Hepatocyte (in vitro differentiated cells): ENCODE measurements at regions not wholly inside any gene's neighbourhood (a gene's known extent, or its start where the extent isn't known, plus 50 kb on each side); places are given as distances from the start of the nearest gene placed in this dataset.
"Not testable (repeated sequence)": the region's sequence is repeated elsewhere in the genome, so short reads cannot be mapped to it uniquely, and the experiment has no call there.

ENCODE experiments used
- DNase-seq: peaks from one replicate; pipeline ENCODE4 v3.0.0-alpha.2; 2016; ENCODE audit warnings: low spot score
- H2AFZ ChIP-seq: fragments of 200-600 bp; sonication (generic); 2 replicates; pipeline ENCODE4 v1.6.0; 2016; ENCODE audit warnings: antibody characterized with exemption, mild to moderate bottlenecking
- H3K27ac ChIP-seq: fragments of 200-600 bp; sonication (generic); 2 replicates; pipeline ENCODE4 v1.5.1; 2016; ENCODE audit warnings: mild to moderate bottlenecking
- H3K27me3 ChIP-seq: fragments of 200-600 bp; sonication (generic); 2 replicates; pipeline ENCODE4 v1.6.1; 2016
- H3K36me3 ChIP-seq: fragments of 200-600 bp; sonication (generic); replicated peaks from 2 replicates; pipeline ENCODE4 v1.5.1; 2016; ENCODE audit warnings: low read depth; ENCODE audit not compliant: insufficient read depth
- H3K4me1 ChIP-seq: fragments of 200-600 bp; sonication (generic); 2 replicates; pipeline ENCODE4 v1.5.1; 2016; ENCODE audit warnings: mild to moderate bottlenecking, moderate library complexity; ENCODE audit not compliant: insufficient read depth
- H3K4me2 ChIP-seq: fragments of 200-600 bp; sonication (generic); 2 replicates; pipeline ENCODE4 v1.6.0; 2016
- H3K4me3 ChIP-seq: fragments of 200-600 bp; sonication (generic); 2 replicates; pipeline ENCODE4 v1.5.1; 2016; ENCODE audit warnings: mild to moderate bottlenecking
- H3K79me2 ChIP-seq: fragments of 200-600 bp; sonication (generic); 2 replicates; pipeline ENCODE4 v1.6.0; 2017; ENCODE audit warnings: mild to moderate bottlenecking
- H3K9me2 ChIP-seq: fragments of 200-600 bp; sonication (generic); replicated peaks from 2 replicates; pipeline ENCODE4 v1.6.0; 2017; ENCODE audit warnings: mild to moderate bottlenecking; ENCODE audit not compliant: insufficient read depth
- H3K9me3 ChIP-seq: fragments of 200-600 bp; sonication (generic); 2 replicates; pipeline ENCODE4 v1.5.1; 2016; ENCODE audit warnings: low read depth, mild to moderate bottlenecking
- H4K20me1 ChIP-seq: fragments of 200-600 bp; sonication (generic); 2 replicates; pipeline ENCODE4 v1.6.0; 2016; ENCODE audit warnings: mild to moderate bottlenecking; ENCODE audit not compliant: insufficient read depth, poor library complexity, severe bottlenecking
- CTCF ChIP-seq: fragments of 200-600 bp; sonication (generic); IDR thresholded peaks from 2 replicates; pipeline ENCODE4 v1.5.1; 2016; ENCODE audit warnings: antibody characterized with exemption, mild to moderate bottlenecking; ENCODE audit not compliant: poor library complexity
- EZH2 ChIP-seq: fragments of 200-600 bp; sonication (generic); IDR thresholded peaks from 2 replicates; pipeline ENCODE4 v1.6.1; 2016; ENCODE audit warnings: antibody characterized with exemption, mild to moderate bottlenecking, borderline replicate concordance
- EZH2phosphoT487 ChIP-seq: fragments of 200-600 bp; sonication (generic); IDR thresholded peaks from one replicate; pipeline ENCODE4 v1.6.1; 2018; ENCODE audit warnings: antibody characterized with exemption, mild to moderate bottlenecking, low read depth, moderate library complexity; ENCODE audit not compliant: unreplicated experiment, severe bottlenecking
- WGBS: methylation state at CpG from one replicate; pipeline ENCODE4 v1.1.6; 2016; ENCODE audit warnings: low lambda C conversion rate; ENCODE audit errors: missing lambda C conversion rate; 5-methylcytosine and 5-hydroxymethylcytosine counted together

- Histone ChIP-seq H3K4me2 (peak overlapping the region; percentile 14), H4K20me1 (no peaks in the 10 kb centered on the region), H3K4me3 (no peak overlapping the region), H3K79me2 (no peaks in the 10 kb centered on the region), H3K27ac (peak overlapping the region; percentile 87), H3K36me3 (no peaks in the 10 kb centered on the region), H3K27me3 (no peaks in the 10 kb centered on the region), H2AFZ (no peak overlapping the region), H3K9me3 (no peaks in the 10 kb centered on the region), H3K4me1 (peaks cover 40% of the 10 kb centered on the region), H3K9me2 (no peaks in the 10 kb centered on the region)
- 67% methylated on average over 6 of the region's 6 CpGs for WGBS
- TF ChIP-seq CTCF (no peak), EZH2phosphoT487 (no peak), EZH2 (no peak)
- no peak for DNase-seq
Measured at GRCh38 chr15:67928666-67929065, 88.8 kb upstream of the RNU6-1 start.

- Histone ChIP-seq H3K4me2 (no peak overlapping the region), H3K27me3 (no peaks in the 10 kb centered on the region), H3K4me3 (no peak overlapping the region), H3K9me2 (no peaks in the 10 kb centered on the region), H3K36me3 (no peaks in the 10 kb centered on the region), H3K27ac (no peak overlapping the region), H4K20me1 (no peaks in the 10 kb centered on the region), H3K9me3 (no peaks in the 10 kb centered on the region), H3K79me2 (no peaks in the 10 kb centered on the region), H3K4me1 (peaks cover 35% of the 10 kb centered on the region), H2AFZ (no peak overlapping the region)
- WGBS, result 94% methylated on average over 2 of the region's 2 CpGs
- TF ChIP-seq CTCF, result no peak
- TF ChIP-seq EZH2, result no peak
- no peak for TF ChIP-seq EZH2phosphoT487
- no peak for DNase-seq
Measured at GRCh38 chr15:67930720-67931119, 90.9 kb upstream of the RNU6-1 start.

GRCh38 chr15:67931861-67932260 lies 92.0 kb upstream of the RNU6-1 start:
- no peak for TF ChIP-seq EZH2
- TF ChIP-seq EZH2phosphoT487, result no peak
- no peak for TF ChIP-seq CTCF
- no peaks in the 10 kb centered on the region for H3K9me3 ChIP-seq
- no peak overlapping the region for H3K4me2 ChIP-seq
- no peaks in the 10 kb centered on the region for H3K36me3 ChIP-seq
- 76% methylated on average over 3 of the region's 3 CpGs for WGBS
- no peak overlapping the region for H3K4me3 ChIP-seq
- H3K4me1 ChIP-seq, result peaks cover 30% of the 10 kb centered on the region
- H3K27me3 ChIP-seq, result no peaks in the 10 kb centered on the region
- H4K20me1 ChIP-seq, result no peaks in the 10 kb centered on the region
- peak; percentile 54 for DNase-seq
- H2AFZ ChIP-seq, result no peak overlapping the region
- peak overlapping the region; percentile 48 for H3K27ac ChIP-seq
- no peaks in the 10 kb centered on the region for H3K9me2 ChIP-seq
- H3K79me2 ChIP-seq, result no peaks in the 10 kb centered on the region

GRCh38 chr15:67934126-67934525 lies 94.3 kb upstream of the RNU6-1 start:
- not testable (repeated sequence) for H4K20me1 ChIP-seq, H2AFZ ChIP-seq, H3K9me2 ChIP-seq, H3K27me3 ChIP-seq, H3K27ac ChIP-seq, H3K9me3 ChIP-seq, H3K4me2 ChIP-seq, H3K4me3 ChIP-seq, H3K79me2 ChIP-seq, H3K36me3 ChIP-seq, DNase-seq
- WGBS, result 87% methylated on average over 3 of the region's 3 CpGs
- peaks cover 15% of the 10 kb centered on the region for H3K4me1 ChIP-seq
